ENCODE measurements at regions not wholly inside any gene's neighbourhood (a gene's known extent, or its start where the extent isn't known, plus 50 kb on each side); places are given as distances from the start of the nearest gene placed in this dataset.
A peak's percentile ranks its signal among the peaks of the same experiment; 100 is the strongest.
"Not testable (repeated sequence)": the region's sequence is repeated elsewhere in the genome, so short reads cannot be mapped to it uniquely, and the experiment has no call there.

GRCh38 chrX:122835886-122836285 is 348.2 kb upstream of the GRIA3 start:
- no peak for DNase-seq

DNA sequence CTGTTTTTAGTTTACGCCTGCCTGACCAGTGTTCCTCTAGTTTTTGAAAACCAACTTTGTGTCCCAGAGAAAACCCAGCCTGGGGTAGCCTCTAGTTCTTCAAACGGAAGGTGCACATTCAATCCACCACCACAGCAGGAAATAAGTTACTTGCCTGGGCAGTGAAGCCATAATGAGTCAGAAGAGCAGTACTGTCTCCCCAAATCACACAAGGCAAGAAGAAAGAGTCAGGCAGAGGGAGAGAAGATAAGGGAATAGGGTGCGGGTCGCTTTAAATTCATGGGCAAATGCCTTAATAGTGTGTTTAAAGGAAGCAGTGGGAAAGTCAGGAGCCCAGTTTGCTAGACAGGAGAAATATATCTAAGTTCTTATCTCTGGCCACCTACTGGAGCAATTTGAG is 333.8 kb upstream of the GRIA3 start:
- no peak for DNase-seq

DNA sequence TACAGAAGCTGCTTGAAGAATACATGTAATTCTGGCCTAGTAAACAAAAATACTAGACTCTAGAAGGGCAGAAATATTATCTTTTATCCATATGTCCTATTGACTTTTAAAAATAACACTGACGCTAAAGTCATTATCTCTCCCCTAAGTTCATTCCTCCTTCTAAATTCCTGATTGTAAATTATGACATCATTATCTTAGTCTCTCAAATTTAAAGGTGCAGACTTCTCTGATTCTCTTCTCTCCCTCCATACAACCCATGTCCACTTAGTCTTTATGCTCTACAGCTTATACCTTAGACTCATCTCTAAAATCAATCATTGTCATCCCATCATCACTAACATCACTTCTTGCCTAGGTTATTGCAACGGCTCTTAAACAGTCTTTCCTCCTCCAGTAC is 327.9 kb upstream of the GRIA3 start:
- no peak for DNase-seq

DNA sequence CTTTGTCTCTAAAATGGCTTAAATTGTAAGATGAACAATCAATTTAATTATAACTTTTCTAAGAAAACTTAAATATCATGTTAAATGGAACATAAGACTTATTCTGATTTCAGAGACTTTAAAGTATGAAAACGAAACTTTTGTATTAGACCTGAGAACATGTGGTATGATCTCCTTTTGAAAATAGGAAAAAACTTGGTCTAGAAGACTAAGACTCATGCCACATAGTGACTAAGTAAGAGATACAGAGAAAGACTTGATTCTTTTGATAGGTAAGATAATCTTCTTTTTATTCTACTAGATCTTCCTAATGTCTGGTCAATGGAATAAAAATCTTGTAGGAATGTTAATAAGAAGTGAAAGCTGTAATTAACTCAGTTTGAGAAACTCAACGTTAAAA is 326.3 kb upstream of the GRIA3 start:
- no peak for DNase-seq

DNA sequence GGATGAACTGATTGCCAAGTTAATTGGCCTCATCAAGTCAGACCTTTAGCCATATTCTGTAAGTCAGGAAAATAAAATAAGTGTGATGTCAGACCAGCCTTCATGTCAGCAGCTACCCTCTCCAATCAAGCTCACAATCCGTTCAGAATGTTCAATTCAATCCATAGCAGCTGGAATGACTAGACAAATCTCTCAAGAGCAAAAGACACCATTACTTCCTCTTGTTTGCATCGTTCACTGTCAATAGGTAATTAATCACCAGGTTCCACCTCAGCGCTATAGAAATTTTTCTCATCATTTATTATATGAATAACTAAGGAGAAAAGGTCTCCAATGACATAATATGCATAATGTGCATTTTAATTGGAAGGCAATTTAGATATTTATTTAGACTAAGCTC is 321.0 kb upstream of the GRIA3 start:
- DNase-seq, result no peak

DNA sequence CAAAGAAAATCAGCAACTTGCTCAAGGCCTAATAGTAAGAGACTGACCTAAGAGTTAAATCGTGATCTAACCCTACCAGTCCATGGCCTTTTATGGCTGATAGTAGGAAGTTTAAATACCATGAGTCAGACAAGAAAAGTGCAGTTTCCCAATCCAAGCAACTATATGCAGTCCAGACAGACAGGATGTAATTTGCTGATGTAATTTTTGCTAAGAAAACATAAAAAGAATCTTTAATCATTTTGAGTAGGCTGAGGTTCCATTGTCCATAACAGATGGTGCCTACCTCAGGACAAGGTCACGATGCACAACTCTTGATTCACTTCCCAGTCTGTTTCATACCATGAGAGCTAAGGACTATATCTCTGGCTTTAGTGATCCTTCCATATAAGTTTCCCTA is 317.5 kb upstream of the GRIA3 start:
- no peak for DNase-seq

GRCh38 chrX:122868631-122869030 is 315.4 kb upstream of the GRIA3 start:
- DNase-seq, result no peak

DNA sequence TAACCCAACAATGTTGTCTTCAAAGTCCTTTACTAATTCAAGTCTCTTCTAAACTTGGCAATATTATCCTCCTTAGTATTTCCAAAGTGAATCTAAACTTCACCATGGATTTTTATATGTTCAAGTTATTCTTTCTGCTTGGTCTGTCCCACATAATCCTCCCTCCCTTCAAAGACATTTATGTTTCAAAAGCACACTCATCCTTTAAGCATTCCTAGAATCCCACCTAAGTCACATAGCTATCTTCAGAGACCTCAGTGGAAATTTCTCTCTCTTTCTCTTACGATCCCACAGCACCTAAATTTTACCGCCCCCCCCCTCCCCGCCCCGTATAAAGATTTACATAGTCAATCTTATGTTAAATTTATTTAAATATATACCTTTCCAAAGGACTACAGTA is 314.9 kb upstream of the GRIA3 start:
- DNase-seq, result no peak

GRCh38 chrX:122878269-122878668 is 305.8 kb upstream of the GRIA3 start:
- DNase-seq, result no peak

DNA sequence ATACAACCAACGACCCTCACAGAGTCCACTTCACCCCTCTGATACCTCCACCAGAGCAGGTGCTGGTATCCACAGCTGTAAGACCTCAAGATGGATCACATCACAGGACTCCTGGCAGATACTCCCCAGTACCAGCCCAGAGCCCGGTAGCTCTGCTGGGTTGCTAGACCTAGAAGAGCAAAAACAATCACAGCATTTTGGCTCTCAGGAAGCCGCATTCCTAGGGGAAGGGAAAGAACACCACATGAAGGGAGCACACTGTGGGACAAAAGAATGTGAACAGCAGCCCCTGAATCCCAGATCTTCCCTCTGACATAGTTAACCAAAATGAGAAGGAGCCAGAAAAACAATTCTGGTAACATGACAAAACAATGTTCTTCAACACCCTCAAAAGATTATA is 303.1 kb upstream of the GRIA3 start:
- no peak for DNase-seq

DNA sequence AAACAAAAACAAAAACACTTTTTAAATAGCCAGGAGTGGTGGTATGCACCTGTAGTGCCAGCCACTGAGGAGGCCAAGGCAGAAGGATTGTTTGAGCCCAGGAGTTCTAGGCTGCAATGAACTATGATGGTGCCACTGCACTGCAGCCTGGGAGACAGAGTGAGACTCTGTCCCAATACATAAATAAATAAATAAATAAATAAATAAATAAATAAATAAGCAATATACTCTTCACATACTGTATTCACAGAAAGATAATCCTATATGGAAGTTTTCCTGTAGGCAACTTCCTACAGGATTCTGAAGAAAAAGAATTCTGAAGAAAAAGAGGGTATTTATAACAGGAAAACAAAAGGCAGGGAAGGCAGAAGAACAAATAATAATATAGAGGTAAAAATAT is 293.3 kb upstream of the GRIA3 start:
- no peak for DNase-seq

DNA sequence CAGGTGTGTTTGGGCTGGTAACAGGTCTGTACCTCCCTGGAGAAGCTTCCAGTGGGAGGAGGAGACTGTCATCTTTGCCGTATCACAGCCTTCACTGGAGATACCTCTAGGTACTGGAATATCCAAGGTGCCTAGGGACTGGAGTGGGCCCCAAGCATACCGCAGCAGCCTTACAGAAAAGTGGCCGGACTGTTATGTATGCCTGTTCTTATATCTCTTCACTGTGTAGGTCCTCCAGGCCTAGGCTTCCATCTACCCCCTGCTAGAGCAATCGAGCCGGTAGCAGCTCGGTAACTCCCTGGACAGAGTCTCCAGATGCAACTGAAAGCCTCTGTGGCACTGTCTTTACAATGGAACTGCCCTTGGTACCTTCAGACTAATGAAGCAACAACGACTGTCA is 277.4 kb upstream of the GRIA3 start:
- DNase-seq, result no peak

GRCh38 chrX:122907375-122907774 is 276.7 kb upstream of the GRIA3 start:
- DNase-seq, result no peak

DNA sequence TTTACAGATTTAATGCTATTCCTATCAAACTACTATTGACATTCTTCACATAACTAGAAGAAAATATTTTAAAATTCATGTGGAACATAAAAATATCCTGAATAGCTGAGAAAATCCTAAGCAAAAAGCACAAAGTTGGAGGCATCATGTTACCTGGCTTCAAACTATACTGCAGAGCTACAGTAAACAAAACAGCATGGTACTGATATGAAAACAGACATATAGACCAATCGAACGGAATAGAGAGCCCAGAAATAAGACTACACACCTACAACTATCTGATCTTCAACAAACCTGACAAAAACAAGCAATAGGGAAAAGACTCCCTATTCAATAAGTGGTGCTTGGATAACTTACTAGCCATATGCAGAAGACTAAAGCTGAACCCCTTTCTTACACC is 273.4 kb upstream of the GRIA3 start:
- DNase-seq, result no peak

DNA sequence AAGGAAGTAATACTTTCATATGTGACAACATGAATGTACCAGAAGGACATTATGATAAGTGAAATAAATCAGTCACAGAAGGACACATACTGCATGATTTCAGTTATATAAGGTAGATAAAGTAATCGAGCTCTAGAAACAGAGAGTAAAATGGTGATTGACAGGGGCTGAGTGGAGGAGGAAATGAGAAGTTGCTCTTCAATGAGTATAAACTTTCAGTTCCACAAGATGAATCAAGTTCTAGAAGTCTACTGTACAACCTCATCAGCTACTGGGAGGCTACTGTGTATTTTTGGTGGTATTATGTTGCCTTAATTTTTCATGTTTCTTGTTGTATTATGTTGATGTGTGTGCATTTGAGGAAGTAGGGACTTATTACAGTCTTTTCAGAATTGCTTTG is 270.9 kb upstream of the GRIA3 start:
- DNase-seq, result no peak

DNA sequence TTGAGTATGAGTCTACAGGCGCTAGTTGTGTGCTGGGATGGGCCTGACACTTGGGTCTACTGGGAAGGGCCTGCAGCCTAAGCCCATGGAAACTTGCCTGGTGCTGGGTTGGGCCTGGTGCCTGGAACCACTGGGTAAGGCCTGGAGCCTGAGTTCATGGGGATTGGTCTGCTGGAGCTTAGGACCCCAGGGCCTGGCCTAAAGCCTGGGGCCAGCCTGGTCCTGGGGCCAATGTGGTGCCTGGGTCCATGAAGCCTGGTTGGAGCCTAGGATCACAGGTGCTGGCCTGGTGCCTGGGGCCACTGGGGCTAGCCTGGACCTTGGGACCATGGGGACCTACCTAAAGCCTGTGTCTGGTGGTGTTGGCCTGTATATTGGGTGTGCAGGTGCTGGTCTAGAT is 270.3 kb upstream of the GRIA3 start:
- DNase-seq, result no peak

DNA sequence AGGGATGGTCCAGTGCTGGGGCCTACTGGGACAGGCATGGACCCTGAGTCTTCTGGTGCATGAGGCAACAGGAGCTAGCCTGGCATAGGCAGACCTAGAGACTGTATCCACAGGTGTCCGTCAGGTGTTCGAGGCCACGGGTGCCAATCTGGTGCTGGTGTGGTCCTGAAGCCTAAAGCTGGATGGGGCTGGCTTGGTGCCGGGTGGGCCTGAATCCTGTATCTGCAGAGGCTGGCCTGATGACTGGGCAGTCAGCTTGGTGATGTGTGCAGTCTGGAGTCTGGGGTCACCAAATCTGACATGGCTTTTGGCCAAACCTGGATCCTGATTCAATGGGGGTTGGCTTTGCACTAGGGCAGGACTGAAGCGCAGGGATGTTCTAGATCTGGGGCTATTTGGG is 269.8 kb upstream of the GRIA3 start:
- no peak for DNase-seq

DNA sequence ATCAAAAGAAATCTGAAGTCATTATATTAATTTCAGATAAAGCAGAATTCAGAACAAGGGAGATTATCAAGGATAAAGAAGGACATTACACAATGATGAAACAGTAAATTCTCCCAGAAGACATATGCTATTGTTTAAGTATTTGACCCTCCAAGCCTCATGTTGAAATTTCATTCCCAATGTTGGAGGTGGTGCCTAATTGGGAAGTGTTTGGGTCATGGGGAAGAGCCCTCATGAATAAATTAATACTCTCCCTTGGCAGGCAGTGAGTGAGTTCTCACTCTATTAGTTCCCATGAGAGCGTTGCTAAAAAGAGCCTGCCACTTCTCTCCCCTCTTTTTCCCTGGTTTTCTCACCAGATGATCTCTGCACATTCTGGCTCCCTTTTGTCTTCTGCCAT is 249.9 kb upstream of the GRIA3 start:
- no peak for DNase-seq

- no peak for DNase-seq
These were observed 243.9 kb upstream of the GRIA3 start for GRCh38 chrX:122940199-122940598.

DNA sequence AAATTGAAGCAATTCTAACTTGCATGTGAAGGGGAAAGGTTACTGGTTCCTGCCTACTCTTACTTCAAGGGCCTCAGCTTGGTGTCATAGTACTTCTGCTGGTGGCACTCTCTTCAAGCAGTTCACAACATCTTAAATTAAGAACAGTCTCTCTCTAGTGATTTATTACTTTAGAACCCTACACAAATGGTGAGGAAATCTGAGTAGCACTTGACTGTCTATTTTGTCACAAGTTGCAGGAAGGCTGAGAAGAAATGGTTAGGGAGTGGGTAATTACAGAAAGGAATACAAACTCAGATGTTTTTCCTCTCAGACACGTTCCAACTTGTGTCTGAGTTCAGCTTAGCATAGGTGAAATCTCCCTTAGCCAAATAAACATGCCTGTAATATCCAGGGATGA is 242.3 kb upstream of the GRIA3 start:
- no peak for DNase-seq

DNA sequence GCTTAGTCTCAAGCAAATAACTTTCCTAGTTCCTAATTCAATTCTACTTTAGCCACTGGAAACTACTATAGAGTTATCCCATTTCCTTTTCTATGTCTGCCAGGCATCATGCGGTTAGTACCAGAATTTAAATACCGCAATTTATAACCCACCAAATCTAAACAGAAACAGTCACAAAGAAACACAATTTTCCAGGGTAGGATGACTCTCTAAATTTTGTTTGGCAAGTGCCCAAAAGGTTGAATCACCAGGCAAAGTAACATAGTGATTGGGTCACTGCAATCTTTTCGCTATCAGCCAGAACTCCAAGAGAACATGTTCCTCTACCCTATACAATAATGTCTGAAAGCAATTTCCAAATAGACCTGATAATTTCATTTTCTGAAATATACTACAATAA is 240.2 kb upstream of the GRIA3 start:
- DNase-seq, result no peak

DNA sequence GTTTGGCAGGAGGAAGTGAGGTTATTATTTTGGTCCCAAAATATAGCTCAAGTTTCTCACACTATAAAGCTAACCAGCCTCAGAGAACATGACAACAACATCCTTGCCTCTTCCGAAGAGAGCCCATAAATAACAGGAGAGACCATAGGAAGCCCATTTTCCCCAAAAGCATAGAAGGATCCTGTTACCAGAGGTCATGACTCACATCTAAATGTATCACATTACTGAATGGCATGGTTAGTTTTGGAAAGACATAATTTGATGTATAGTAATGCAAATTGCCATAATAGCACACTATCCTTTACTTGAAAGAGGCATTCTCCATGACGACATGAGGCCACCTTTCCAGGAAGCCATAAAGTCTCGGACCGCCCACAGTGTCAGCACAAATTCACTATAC is 238.8 kb upstream of the GRIA3 start:
- peak; percentile 29 for DNase-seq

DNA sequence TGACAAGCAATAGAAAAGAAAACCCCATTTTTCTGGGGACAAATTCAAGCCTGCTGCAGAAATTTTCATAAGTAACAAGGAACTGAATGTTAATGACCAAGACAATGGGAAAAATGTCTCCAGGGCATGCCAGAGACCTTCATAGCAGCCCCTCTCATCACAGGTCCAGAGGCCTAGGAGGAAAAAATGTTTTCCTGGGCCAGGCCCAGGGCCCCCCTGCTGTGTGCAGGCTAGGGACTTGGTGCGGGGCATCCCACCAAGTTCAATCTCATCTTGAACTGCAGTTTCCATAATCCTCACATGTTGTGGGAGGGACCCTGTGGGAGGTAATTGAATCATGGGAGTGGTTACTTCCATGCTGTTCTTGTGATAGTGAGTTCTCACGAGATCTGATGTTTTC is 211.5 kb upstream of the GRIA3 start:
- no peak for DNase-seq

GRCh38 chrX:122982521-122982920 is 201.6 kb upstream of the GRIA3 start:
- no peak for DNase-seq

- DNase-seq, result not testable (repeated sequence)
These were observed 181.2 kb upstream of the GRIA3 start for GRCh38 chrX:123002844-123003243.

DNA sequence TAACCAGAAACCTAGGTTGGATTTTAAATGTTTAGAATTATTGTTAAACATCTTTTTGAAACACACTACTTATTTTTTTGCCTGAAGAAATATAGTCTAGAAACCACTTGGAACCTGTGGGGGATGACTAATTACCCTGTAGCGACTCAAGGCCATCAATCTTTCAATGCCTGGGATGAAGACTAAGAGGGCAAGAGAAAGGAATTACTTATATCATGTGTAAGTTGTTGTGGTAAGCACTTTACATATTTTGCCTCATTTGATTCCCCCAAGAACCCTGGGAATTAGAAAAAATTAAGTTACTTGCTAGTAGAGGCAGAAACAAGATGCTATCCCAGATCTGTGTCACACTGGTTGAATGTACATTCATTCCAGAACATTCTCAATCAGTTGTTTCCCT is 170.9 kb upstream of the GRIA3 start:
- DNase-seq, result no peak
